ENCODE measurements at regions not wholly inside any gene's neighbourhood (a gene's known extent, or its start where the extent isn't known, plus 50 kb on each side); places are given as distances from the start of the nearest gene placed in this dataset.

GRCh38 chr17:51512220-51512907, 252.0 kb downstream of the UTP18 start:
- no peaks in the 10 kb centered on the region for H3K4me1 Mint-ChIP-seq (ENCODE audit: low read depth, unreplicated experiment)
- no peak overlapping the region for H3K27ac Mint-ChIP-seq (ENCODE audit: unreplicated experiment)
- BruUV-seq (replicated peaks): no TSS peak
- H3K27me3 Mint-ChIP-seq (ENCODE audit: unreplicated experiment): peaks cover 89% of the 10 kb centered on the region
- CTCF ChIA-PET: no interaction called here
- no peak for TF ChIP-seq CTCF (IDR thresholded peaks at IDR 0.05; ENCODE audit: unreplicated experiment)
- intact Hi-C loops (cut with micrococcal nuclease; ENCODE audit: unreplicated experiment): no loop called here
- no peaks in the 10 kb centered on the region for H3K9me3 Mint-ChIP-seq (ENCODE audit: low read depth, unreplicated experiment)
- H3K4me3 Mint-ChIP-seq (ENCODE audit: low read depth, unreplicated experiment): no peak overlapping the region
- no peaks in the 10 kb centered on the region for H3K36me3 Mint-ChIP-seq (ENCODE audit: insufficient read depth, unreplicated experiment)
- DNase-seq: no peak

GRCh38 chr17:51516924-51517323, 256.6 kb downstream of the UTP18 start:
- no peak for DNase-seq
- Mint-ChIP-seq H3K36me3 (ENCODE audit: insufficient read depth, unreplicated experiment) (no peaks in the 10 kb centered on the region), H3K4me1 (ENCODE audit: low read depth, unreplicated experiment) (no peaks in the 10 kb centered on the region), H3K27me3 (ENCODE audit: unreplicated experiment) (peaks cover 85% of the 10 kb centered on the region), H3K27ac (ENCODE audit: unreplicated experiment) (no peak overlapping the region), H3K9me3 (ENCODE audit: low read depth, unreplicated experiment) (no peaks in the 10 kb centered on the region), H3K4me3 (ENCODE audit: low read depth, unreplicated experiment) (no peak overlapping the region)
- TF ChIP-seq CTCF (IDR thresholded peaks at IDR 0.05; ENCODE audit: unreplicated experiment): no peak
- intact Hi-C loops (cut with micrococcal nuclease; ENCODE audit: unreplicated experiment): no loop called here
- CTCF ChIA-PET: no interaction called here
- BruUV-seq (replicated peaks): no TSS peak

- intact Hi-C loops (cut with micrococcal nuclease; ENCODE audit: unreplicated experiment): no loop called here
- H3K27ac Mint-ChIP-seq (ENCODE audit: unreplicated experiment): no peak overlapping the region
- CTCF ChIA-PET: interaction anchor here (1.2 kb wide), 1 partner anchor 17 kb away, joined by 4 read pairs; no protein-coding TSS in a partner anchor
These were observed 264.2 kb downstream of the UTP18 start for GRCh38 chr17:51524524-51524923.

GRCh38 chr17:51526507-51526906, 266.2 kb downstream of the UTP18 start:
- CTCF ChIA-PET: no interaction called here
- H3K9me3 Mint-ChIP-seq (ENCODE audit: low read depth, unreplicated experiment): peaks cover 4% of the 10 kb centered on the region
- H3K4me1 Mint-ChIP-seq (ENCODE audit: low read depth, unreplicated experiment): no peaks in the 10 kb centered on the region
- TF ChIP-seq CTCF (IDR thresholded peaks at IDR 0.05; ENCODE audit: unreplicated experiment): no peak
- intact Hi-C loops (cut with micrococcal nuclease; ENCODE audit: unreplicated experiment): no loop called here
- no peak overlapping the region for H3K27ac Mint-ChIP-seq (ENCODE audit: unreplicated experiment)
- no peak overlapping the region for H3K4me3 Mint-ChIP-seq (ENCODE audit: low read depth, unreplicated experiment)
- no peaks in the 10 kb centered on the region for H3K36me3 Mint-ChIP-seq (ENCODE audit: insufficient read depth, unreplicated experiment)
- no TSS peak for BruUV-seq (replicated peaks)
- peaks cover 88% of the 10 kb centered on the region for H3K27me3 Mint-ChIP-seq (ENCODE audit: unreplicated experiment)
- DNase-seq: no peak

More at GRCh38 chr17:51524524-51524923, 264.2 kb downstream of the UTP18 start:
- TF ChIP-seq CTCF (IDR thresholded peaks at IDR 0.05; ENCODE audit: unreplicated experiment): no peak
- Mint-ChIP-seq H3K36me3 (ENCODE audit: insufficient read depth, unreplicated experiment) (no peaks in the 10 kb centered on the region), H3K4me1 (ENCODE audit: low read depth, unreplicated experiment) (no peaks in the 10 kb centered on the region), H3K27me3 (ENCODE audit: unreplicated experiment) (peaks cover 91% of the 10 kb centered on the region), H3K4me3 (ENCODE audit: low read depth, unreplicated experiment) (no peak overlapping the region), H3K9me3 (ENCODE audit: low read depth, unreplicated experiment) (peaks cover 4% of the 10 kb centered on the region)
- DNase-seq: no peak
- BruUV-seq (replicated peaks): no TSS peak
